ENCODE measurements at regions not wholly inside any gene's neighbourhood (a gene's known extent, or its start where the extent isn't known, plus 50 kb on each side); places are given as distances from the start of the nearest gene placed in this dataset.
A peak's percentile ranks its signal among the peaks of the same experiment; 100 is the strongest.

- DNase-seq (ENCODE audit: extremely low spot score) = no peak
- POLR2A ChIA-PET = no interaction called here
- CTCF ChIA-PET = no interaction called here
- no peak for TF ChIP-seq SUZ12 (IDR thresholded peaks at IDR 0.05)
- TF ChIP-seq L3MBTL2 (conservative IDR thresholded peaks at IDR 0.05) = no peak
- no peak for TF ChIP-seq TARDBP (IDR thresholded peaks at IDR 0.05)
- TF ChIP-seq ARNT (IDR thresholded peaks at IDR 0.05) = no peak
- no peak for TF ChIP-seq HDGF (IDR thresholded peaks at IDR 0.05; ENCODE audit: borderline replicate concordance)
- TF ChIP-seq ELF4 (IDR thresholded peaks at IDR 0.05) = no peak
- TF ChIP-seq FOXK2 (IDR thresholded peaks at IDR 0.05) = no peak
These were observed 150.2 kb downstream of the SLC30A10 start for GRCh38 chr1:219778110-219778509.

- POLR2A ChIA-PET = no interaction called here
- CTCF ChIA-PET = no interaction called here
- TF ChIP-seq FOXA1 (IDR thresholded peaks at IDR 0.05) = no peak
- no peak for TF ChIP-seq SUZ12 (IDR thresholded peaks at IDR 0.05)
- no peak for TF ChIP-seq FOXM1 (IDR thresholded peaks at IDR 0.05; ENCODE audit: borderline replicate concordance)
- no peak for TF ChIP-seq FOXK2 (IDR thresholded peaks at IDR 0.05)
- no peak for TF ChIP-seq NFRKB (IDR thresholded peaks at IDR 0.05)
- TF ChIP-seq ELF4 (IDR thresholded peaks at IDR 0.05) = no peak
- no peak for TF ChIP-seq HDGF (IDR thresholded peaks at IDR 0.05; ENCODE audit: borderline replicate concordance)
- TF ChIP-seq ZNF384 (IDR thresholded peaks at IDR 0.05) = no peak
- TF ChIP-seq CTBP1 (IDR thresholded peaks at IDR 0.05; ENCODE audit: borderline replicate concordance) = no peak
- TF ChIP-seq LEF1 (IDR thresholded peaks at IDR 0.05; ENCODE audit: borderline replicate concordance) = no peak
- no peak for TF ChIP-seq PKNOX1 (IDR thresholded peaks at IDR 0.05)
- TF ChIP-seq SP1 (IDR thresholded peaks at IDR 0.05) = no peak
- TF ChIP-seq TARDBP (IDR thresholded peaks at IDR 0.05) = no peak
- TF ChIP-seq BHLHE40 (IDR thresholded peaks at IDR 0.05; ENCODE audit: borderline replicate concordance) = no peak
- TF ChIP-seq ARNT (IDR thresholded peaks at IDR 0.05) = no peak
- TF ChIP-seq L3MBTL2 (conservative IDR thresholded peaks at IDR 0.05) = no peak
- no peak for DNase-seq (ENCODE audit: extremely low spot score)
These were observed 154.0 kb downstream of the SLC30A10 start for GRCh38 chr1:219774386-219774785.

GRCh38 chr1:219773775-219774174, 154.6 kb downstream of the SLC30A10 start:
- CTCF ChIA-PET = no interaction called here
- no peak for DNase-seq (ENCODE audit: extremely low spot score)
- POLR2A ChIA-PET = no interaction called here
- TF ChIP-seq ELF4 (IDR thresholded peaks at IDR 0.05) (no peak), CTBP1 (IDR thresholded peaks at IDR 0.05; ENCODE audit: borderline replicate concordance) (no peak), HDGF (IDR thresholded peaks at IDR 0.05; ENCODE audit: borderline replicate concordance) (no peak), NFRKB (IDR thresholded peaks at IDR 0.05) (no peak), ARNT (IDR thresholded peaks at IDR 0.05) (no peak), FOXK2 (IDR thresholded peaks at IDR 0.05) (no peak), LEF1 (IDR thresholded peaks at IDR 0.05; ENCODE audit: borderline replicate concordance) (no peak), FOXM1 (IDR thresholded peaks at IDR 0.05; ENCODE audit: borderline replicate concordance) (no peak), TARDBP (IDR thresholded peaks at IDR 0.05) (no peak), PKNOX1 (IDR thresholded peaks at IDR 0.05) (no peak), SP1 (IDR thresholded peaks at IDR 0.05) (no peak), ZNF384 (IDR thresholded peaks at IDR 0.05) (no peak), SUZ12 (IDR thresholded peaks at IDR 0.05) (no peak), L3MBTL2 (conservative IDR thresholded peaks at IDR 0.05) (no peak)

- ChIA-PET CTCF (no interaction called here), POLR2A (no interaction called here)
- no peak for TF ChIP-seq FOXM1 (IDR thresholded peaks at IDR 0.05; ENCODE audit: borderline replicate concordance)
- no peak for TF ChIP-seq NFRKB (IDR thresholded peaks at IDR 0.05)
- TF ChIP-seq CTBP1 (IDR thresholded peaks at IDR 0.05; ENCODE audit: borderline replicate concordance) = no peak
- no peak for TF ChIP-seq ARNT (IDR thresholded peaks at IDR 0.05)
- no peak for TF ChIP-seq LEF1 (IDR thresholded peaks at IDR 0.05; ENCODE audit: borderline replicate concordance)
- no peak for TF ChIP-seq FOXK2 (IDR thresholded peaks at IDR 0.05)
- no peak for TF ChIP-seq BHLHE40 (IDR thresholded peaks at IDR 0.05; ENCODE audit: borderline replicate concordance)
- no peak for TF ChIP-seq L3MBTL2 (conservative IDR thresholded peaks at IDR 0.05)
- no peak for TF ChIP-seq HDGF (IDR thresholded peaks at IDR 0.05; ENCODE audit: borderline replicate concordance)
- no peak for TF ChIP-seq TARDBP (IDR thresholded peaks at IDR 0.05)
- no peak for TF ChIP-seq ELF4 (IDR thresholded peaks at IDR 0.05)
- no peak for TF ChIP-seq SUZ12 (IDR thresholded peaks at IDR 0.05)
- DNase-seq (ENCODE audit: extremely low spot score) = no peak
These were observed 155.2 kb downstream of the SLC30A10 start for GRCh38 chr1:219773110-219773509.

GRCh38 chr1:219772265-219773036, 155.9 kb downstream of the SLC30A10 start:
- TF ChIP-seq PKNOX1 (IDR thresholded peaks at IDR 0.05) (no peak), FOXA1 (IDR thresholded peaks at IDR 0.05) (no peak), FOXK2 (IDR thresholded peaks at IDR 0.05) (no peak), FOXM1 (IDR thresholded peaks at IDR 0.05; ENCODE audit: borderline replicate concordance) (no peak), L3MBTL2 (conservative IDR thresholded peaks at IDR 0.05) (no peak), SUZ12 (IDR thresholded peaks at IDR 0.05) (no peak), ZNF384 (IDR thresholded peaks at IDR 0.05) (no peak), HDGF (IDR thresholded peaks at IDR 0.05; ENCODE audit: borderline replicate concordance) (no peak)
- ChIA-PET CTCF (no interaction called here), POLR2A (no interaction called here)
- DNase-seq (ENCODE audit: extremely low spot score) = no peak

GRCh38 chr1:219771080-219771479, 157.3 kb downstream of the SLC30A10 start:
- CTCF ChIA-PET = no interaction called here

More at GRCh38 chr1:219771080-219771479, 157.3 kb downstream of the SLC30A10 start:
- no peak for DNase-seq (ENCODE audit: extremely low spot score)
- POLR2A ChIA-PET = no interaction called here
- TF ChIP-seq PKNOX1 (IDR thresholded peaks at IDR 0.05) (peak; percentile 23; the same call in 1 of the 2 replicates), TARDBP (IDR thresholded peaks at IDR 0.05) (no peak), CTBP1 (IDR thresholded peaks at IDR 0.05; ENCODE audit: borderline replicate concordance) (no peak)

Data from HEK293T (cell line).